SK-N-SH (cell line): ENCODE measurements at regions not wholly inside any gene's neighbourhood (a gene's known extent, or its start where the extent isn't known, plus 50 kb on each side); places are given as distances from the start of the nearest gene placed in this dataset.

ENCODE experiments used
- CTCF ChIP-seq: fragments of 200-600 bp; sonication (generic); IDR thresholded peaks from 2 replicates; pipeline ENCODE4 v1.6.1; 2017; ENCODE audit warnings: antibody characterized with exemption, mild to moderate bottlenecking, moderate library complexity
- POLR2AphosphoS5 ChIP-seq: IDR thresholded peaks from 2 replicates; pipeline ENCODE4 v1.6.1; 2012; ENCODE audit warnings: low read depth, low read length
- RFX5 ChIP-seq: IDR thresholded peaks from 2 replicates; pipeline ENCODE4 v1.6.1; 2012; ENCODE audit warnings: mild to moderate bottlenecking, improper control_type of control experiment, low read length

- no peak for TF ChIP-seq CTCF
- no peak for TF ChIP-seq RFX5
- no peak for TF ChIP-seq POLR2AphosphoS5
These were observed 397.6 kb downstream of the RASEF start for GRCh38 chr9:82665324-82665723.
